Activated T-cell treated with anti-CD3 and anti-CD28 coated beads for 48 hours (primary cell): ENCODE measurements at regions not wholly inside any gene's neighbourhood (a gene's known extent, or its start where the extent isn't known, plus 50 kb on each side); places are given as distances from the start of the nearest gene placed in this dataset.
"Not testable (repeated sequence)": the region's sequence is repeated elsewhere in the genome, so short reads cannot be mapped to it uniquely, and the experiment has no call there.

ENCODE experiments used
- DNase-seq: peaks from one replicate; pipeline ENCODE4 v3.0.0-alpha.2; 2020; ENCODE audit warnings: low read depth

GRCh38 chr4:55251342-55251741 lies 94.7 kb upstream of the SRD5A3 start:
- DNase-seq, result no peak

- no peak for DNase-seq
These were observed 94.1 kb upstream of the SRD5A3 start for GRCh38 chr4:55251896-55252295.

DNA sequence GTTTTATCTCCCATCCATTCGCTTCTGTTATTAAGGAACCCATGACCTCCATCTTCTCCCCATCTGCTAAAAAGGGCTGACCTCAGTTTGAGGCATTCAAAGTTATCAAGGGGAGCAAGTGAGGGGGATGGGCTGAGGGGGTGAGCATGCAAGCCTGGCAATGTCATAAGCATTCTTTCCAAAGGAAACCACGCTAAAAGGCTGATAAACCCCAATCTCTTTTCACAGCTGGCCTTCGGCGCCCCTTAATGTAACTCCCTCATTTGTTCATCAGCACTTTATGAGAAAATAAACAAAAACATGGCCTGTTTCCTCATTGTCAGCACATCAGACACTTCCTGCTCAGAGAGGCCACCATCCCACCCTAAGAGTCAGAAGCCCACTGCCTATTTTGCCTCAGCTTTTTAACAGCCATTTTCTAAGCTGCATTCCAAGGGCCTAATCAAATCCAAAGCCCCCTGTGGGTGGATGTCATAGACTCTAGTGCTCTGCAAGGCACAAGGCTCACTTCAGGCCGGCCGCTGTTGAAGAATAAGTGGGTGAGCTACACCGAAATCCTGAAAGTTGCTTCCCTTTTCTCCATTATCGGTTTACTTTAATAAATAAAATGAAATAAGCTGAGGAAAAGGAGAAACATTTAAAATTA lies 92.0 kb upstream of the SRD5A3 start:
- no peak for DNase-seq

- no peak for DNase-seq
These were observed 90.9 kb upstream of the SRD5A3 start for GRCh38 chr4:55255179-55255578.

DNA sequence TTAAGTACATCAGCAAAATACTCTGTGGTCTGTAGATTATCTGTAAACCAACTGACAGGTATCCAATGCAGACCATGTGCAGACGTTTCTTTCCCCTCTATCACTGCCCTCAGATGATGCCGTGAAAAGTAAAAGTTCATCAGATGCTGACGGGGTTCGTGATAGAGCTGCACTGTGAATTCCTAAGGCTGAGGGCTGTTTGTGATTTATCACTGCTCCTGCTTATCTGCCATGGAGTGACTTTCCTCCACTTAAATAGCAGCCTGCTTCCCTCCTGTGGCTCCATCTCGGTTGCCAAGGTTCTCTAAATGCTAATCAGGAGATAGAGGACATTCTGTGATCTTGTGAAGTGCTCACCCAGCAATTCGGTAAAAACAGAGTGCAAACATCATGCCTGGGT lies 89.3 kb upstream of the SRD5A3 start:
- DNase-seq, result no peak

GRCh38 chr4:55258152-55258865 lies 87.7 kb upstream of the SRD5A3 start:
- DNase-seq, result no peak

GRCh38 chr4:55259294-55259693 lies 86.7 kb upstream of the SRD5A3 start:
- DNase-seq, result no peak

DNA sequence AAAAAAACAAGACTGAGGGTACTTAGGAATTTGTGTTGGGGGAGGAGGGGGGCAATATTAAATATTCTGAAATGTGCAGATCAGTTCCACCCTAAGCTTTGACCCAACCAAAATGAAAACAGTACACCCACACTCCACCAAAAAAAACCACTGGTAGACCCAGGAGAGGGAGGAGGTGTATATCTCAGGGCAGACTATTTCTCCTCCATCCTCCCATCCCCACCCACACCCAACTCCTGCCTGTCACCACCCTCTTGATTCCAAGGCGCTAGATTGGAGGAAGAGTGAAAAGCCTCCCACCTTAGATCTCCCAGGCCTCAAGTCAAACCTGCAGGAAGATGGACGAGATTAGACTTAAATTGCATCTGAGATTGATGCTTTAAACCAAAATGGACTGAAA lies 76.6 kb upstream of the SRD5A3 start:
- no peak for DNase-seq

GRCh38 chr4:55269995-55270394 lies 76.0 kb upstream of the SRD5A3 start:
- no peak for DNase-seq

DNA sequence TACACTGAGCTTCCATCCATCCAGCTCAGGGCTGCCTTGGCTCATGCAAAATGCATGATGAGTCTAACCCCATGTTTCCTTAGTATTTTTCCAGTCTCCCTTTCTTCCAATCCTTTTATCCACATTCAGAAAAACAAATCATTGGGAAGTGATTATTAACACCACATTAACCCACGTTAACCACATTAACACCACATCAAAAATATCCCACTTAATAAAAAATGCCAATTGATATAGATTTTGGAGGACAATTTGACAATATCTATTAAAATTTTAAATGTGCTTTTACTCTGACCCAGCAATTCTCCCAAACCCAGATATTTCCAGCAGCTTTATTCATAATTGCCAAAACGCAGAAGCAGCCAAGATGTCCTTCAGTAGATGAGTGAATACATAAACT lies 75.6 kb upstream of the SRD5A3 start:
- no peak for DNase-seq

GRCh38 chr4:55272102-55272501 lies 73.9 kb upstream of the SRD5A3 start:
- no peak for DNase-seq

GRCh38 chr4:55272589-55272988 lies 73.5 kb upstream of the SRD5A3 start:
- no peak for DNase-seq

DNA sequence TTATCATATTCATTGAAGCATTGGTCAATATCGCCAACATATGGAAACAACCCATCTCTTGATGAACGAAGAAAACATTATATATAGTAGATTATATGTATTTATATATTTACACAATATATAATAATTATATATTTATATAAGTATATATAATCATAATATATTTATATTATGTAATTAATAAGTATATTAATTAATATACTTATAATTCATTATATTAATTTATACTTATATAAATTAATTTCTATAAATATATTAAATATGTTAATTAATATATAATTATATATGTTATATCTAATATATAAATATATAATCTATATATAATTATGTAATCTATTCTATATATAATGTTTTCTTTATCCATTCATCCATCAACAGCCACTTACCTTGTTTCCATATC lies 69.0 kb upstream of the SRD5A3 start:
- DNase-seq, result no peak

DNA sequence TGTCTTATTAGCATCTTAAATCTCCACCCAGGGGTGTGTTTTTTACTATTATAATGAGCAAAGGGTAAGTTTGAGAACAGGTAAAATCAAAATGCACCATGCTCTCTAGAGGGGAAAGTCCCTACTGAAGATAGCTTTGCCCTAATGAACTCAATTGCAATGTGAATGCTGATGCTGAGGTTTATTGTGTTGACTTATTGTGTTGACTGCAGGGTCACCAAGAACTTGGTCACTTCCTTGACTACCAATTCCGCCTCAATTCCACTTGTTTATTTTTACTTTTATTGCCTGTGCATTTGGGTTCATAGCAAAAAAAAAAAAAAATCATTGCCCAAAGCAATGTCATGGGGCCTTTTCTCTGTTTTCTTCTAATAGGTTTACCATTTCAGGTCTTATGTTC lies 67.7 kb upstream of the SRD5A3 start:
- DNase-seq, result no peak

GRCh38 chr4:55280474-55280873 lies 65.6 kb upstream of the SRD5A3 start:
- DNase-seq, result not testable (repeated sequence)

DNA sequence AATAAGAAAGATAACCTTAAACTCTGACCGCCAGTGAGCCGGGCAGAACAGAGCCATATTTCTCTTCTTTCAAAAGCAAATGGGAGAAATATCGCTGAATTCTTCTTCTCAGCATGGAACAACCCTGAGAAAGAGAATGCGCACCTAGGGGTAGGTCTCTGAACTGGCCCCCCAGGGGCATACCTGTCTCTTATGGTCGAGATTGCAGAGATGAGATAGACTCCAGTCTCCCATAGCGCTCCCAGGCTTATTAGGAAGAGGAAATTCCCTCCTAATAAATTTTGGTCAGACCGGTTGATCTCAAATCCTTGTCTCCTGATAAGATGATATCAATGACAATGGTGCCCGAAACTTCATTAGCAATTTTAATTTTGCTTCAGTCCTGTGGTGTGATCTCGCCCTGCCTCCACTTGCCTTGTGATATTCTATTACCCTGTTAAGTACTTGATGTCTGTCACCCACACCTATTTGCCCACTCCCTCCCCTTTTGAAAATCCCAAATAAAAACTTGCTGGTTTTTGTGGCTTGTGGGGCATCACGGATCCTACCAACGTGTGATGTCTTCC lies 64.8 kb upstream of the SRD5A3 start:
- not testable (repeated sequence) for DNase-seq

GRCh38 chr4:55284331-55284730 lies 61.7 kb upstream of the SRD5A3 start:
- DNase-seq, result no peak

DNA sequence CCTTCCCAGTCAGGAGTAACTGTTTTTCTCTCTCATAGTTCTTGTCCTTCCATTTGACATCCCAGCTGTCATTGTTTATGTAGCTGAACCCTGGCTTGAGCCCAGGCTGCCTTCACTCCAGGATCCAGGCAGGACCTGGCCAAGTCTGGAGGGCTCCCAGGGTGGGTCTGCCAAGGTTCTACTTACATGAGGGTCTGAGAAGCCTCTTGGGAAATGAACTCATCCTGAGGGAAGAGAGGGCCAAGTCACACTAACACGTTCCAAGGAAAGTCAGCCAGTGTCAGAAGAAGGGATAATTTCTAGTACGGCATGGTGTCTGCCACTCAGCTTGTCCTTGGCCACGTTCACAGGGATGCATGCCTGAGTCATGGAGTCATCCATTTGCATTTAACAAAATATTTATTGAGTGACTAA lies 54.8 kb upstream of the SRD5A3 start:
- no peak for DNase-seq

DNA sequence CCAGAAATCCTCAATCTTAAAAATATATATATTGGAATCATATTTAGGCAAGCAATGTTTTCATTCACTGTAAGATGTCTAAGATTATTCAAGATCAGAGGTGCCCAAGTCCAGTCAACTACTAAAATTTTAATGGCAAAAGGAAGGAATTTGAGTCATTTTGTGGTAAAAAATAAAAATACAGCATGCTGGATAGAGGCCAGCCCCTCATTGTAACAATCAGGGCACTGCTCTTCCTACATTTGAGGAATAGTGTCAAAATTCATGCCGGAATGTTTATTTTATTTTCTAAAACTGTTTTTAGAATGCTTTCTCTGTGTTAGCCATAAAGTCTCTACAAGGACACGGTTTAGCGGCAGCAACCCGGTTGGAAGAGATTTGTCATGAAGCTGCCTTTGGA lies 49.9 kb upstream of the SRD5A3 start:
- DNase-seq, result no peak
